ENCODE measurements at regions not wholly inside any gene's neighbourhood (a gene's known extent, or its start where the extent isn't known, plus 50 kb on each side); places are given as distances from the start of the nearest gene placed in this dataset.
A peak's percentile ranks its signal among the peaks of the same experiment; 100 is the strongest.

DNA sequence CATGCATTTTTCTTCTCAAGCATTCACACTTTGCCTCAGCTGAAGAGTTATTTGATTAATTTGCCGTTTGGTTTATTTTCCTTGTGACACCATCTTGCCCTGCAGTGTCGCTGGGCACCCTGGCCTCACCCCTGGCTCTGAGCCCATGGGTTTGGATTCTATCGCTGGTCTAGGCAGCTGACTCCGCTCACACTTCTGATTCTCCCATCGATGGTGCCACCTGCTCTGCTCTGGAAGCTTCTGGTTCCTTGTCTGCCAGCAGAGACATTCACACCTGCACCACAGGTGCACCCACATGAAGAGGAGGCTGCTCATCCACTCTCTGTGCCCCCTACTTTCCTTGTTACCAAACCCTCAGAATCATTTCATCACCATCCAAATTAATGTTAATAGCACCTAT is 291.6 kb upstream of the CDH4 start:
- DNase-seq (ENCODE audit: low read depth) = no peak

DNA sequence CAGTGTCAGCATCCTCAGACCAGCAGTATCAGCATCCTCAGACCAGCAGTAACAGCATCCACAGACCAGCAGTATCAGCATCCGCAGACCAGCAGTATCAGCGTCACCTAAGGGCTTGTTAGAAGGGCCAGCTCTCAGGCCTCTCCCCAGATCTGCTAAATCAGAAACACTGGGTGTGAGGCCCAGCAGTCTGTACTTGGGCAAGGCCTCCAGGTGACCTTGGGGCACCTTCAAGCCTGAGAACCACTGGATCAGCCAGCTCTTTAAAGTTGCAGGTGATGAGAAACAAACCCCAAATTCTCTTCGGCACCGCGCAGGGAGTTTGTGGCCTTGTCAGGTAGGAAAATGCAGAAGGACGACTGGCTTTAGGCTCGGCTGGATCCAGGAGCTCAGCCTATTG is 290.5 kb upstream of the CDH4 start:
- no peak for DNase-seq (ENCODE audit: low read depth)

DNA sequence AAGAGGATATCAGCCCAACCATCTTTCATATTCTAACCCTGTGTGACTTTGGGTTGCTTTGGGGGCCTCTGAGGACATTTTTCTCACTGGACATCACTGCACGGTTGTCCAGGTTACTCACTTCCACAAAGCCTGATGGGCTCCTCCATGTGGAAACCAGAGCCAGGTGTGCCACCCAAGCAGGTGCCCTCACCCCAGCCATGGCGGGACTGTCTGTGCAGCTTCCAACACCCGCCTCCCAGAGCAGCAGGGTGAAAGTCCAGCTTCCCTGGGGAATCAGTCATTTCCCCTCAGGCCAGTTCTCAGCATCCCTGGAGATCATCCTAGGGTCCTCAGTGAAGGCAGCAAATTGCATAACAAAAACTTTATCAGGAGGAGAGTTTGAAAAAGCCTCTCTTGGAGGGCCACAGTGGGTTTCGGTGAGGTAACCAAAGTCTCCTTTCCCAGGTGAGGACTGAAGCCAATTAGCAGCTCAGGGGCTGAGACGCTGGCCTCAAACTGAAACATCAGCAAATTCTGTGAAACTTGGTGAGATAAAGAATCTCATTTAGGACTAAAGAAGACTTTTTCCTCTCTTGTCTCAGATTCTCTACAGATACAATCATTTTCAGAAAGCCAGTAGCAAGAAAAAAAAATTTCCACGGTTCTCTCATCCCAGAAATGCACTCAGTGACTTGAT is 289.6 kb upstream of the CDH4 start:
- no peak for DNase-seq (ENCODE audit: low read depth)

DNA sequence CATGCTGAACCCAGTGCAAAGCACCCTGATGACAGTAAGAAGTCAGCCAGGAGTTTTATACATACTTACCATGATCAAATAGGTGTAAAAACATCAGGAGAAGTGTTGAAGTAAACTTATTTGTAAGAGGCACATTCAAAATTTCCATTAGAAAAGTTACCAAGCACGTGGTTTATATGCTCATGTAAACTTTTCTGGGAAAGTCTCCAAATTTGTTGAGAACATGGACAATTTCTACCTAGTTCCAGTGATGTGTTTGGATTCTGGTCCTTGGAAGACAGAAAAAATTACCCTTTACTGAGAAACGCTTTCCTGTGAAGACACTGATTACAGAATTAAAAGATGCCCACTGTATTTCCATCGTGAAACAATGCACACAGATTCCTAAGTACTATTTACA is 288.9 kb upstream of the CDH4 start:
- DNase-seq (ENCODE audit: low read depth) = no peak

DNA sequence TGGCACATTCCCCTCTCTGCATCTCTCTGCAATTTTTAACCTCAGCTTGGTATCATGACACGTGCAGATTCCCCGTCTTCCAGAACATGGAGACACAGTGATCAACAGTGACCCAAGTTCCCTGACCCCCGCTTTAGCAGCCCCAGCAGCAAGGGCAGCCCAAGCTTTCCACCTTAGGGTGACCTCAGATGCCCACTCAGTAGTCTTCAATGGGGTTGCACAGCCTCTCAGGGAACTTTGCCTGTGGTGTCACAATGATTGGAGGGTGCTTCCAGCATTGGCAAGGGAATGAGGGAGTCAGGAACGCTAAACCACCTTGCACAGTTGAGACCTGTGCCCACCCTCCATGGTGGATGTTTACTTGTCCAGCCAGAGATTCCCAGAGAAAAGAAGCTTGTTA is 287.1 kb upstream of the CDH4 start:
- no peak for DNase-seq (ENCODE audit: low read depth)

DNA sequence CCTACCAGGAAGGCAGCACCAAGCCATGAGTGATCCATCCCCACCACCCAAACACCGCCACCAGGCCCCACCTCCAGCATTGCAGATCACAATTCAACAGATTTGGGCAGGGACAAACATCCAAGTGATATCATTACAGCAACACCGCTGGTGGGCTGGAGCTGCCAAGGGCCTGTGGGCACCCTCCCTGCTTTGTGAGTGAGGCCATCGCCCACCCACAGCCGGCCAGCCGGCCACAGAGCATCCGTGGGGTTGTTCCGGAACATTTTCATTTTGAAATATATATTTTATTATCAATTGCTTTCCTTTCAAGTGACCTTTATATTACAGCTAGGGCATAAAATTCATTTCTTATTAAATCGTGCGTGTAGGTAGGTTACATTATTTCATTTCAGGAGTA is 286.0 kb upstream of the CDH4 start:
- DNase-seq (ENCODE audit: low read depth) = no peak

DNA sequence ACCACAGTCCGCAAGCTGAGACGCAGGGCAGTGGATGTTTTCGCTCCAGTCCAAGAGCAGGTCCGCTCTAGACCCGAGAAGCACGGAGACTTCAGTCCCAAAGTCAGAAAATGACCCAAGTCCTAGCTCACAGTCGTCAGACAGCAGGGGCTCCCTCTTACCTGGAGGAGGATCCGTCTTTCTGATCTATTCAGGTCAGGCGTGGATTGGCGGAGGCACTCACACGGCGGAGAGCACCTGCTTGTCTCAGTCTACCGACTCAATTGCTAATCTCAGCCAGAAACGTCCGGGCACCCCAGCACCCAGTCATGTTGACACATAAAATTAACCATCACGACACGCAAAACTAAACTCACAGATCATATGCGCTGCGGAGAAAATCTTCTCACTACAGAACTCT is 285.3 kb upstream of the CDH4 start:
- DNase-seq (ENCODE audit: low read depth) = no peak

DNA sequence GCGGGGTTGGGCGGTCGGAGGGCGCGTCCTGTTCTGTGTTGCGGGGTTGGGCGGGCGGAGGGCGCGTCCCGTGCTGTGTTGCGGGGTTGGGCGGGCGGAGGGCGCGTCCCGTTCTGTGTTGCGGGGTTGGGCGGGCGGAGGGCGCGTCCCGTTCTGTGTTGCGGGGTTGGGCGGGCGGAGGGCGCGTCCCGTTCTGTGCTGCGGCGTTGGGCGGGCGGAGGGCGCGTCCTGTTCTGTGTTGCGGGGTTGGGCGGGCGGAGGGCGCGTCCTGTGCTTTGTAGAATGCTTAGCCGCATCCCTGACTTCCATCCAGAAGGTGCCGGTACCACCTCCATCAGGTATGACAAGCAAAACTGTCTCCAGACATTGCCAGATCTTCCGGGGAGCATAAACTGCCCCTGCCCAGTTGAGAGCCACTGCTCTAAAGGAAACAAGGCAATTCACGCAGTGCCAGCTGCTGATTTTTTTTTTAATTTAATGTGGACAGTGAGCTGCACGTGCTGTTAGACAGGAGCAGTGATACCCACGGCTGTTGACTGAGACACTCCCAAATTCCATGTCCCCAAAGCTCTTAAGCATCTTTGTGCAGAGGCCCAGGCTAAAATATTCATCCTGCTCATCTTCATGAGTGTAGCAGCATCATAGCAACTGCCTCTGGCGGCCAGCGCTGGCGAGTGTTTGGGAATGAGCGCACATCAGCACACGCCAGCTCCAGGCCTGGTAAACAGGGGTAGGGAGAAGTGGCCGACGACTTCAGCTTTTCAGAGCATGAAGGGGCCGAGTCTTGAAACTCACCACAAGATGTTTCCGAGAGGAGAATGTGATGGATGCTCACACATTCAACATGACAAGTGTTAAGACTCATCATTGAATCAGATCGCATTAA is 284.4 kb upstream of the CDH4 start:
- no peak for DNase-seq (ENCODE audit: low read depth)

DNA sequence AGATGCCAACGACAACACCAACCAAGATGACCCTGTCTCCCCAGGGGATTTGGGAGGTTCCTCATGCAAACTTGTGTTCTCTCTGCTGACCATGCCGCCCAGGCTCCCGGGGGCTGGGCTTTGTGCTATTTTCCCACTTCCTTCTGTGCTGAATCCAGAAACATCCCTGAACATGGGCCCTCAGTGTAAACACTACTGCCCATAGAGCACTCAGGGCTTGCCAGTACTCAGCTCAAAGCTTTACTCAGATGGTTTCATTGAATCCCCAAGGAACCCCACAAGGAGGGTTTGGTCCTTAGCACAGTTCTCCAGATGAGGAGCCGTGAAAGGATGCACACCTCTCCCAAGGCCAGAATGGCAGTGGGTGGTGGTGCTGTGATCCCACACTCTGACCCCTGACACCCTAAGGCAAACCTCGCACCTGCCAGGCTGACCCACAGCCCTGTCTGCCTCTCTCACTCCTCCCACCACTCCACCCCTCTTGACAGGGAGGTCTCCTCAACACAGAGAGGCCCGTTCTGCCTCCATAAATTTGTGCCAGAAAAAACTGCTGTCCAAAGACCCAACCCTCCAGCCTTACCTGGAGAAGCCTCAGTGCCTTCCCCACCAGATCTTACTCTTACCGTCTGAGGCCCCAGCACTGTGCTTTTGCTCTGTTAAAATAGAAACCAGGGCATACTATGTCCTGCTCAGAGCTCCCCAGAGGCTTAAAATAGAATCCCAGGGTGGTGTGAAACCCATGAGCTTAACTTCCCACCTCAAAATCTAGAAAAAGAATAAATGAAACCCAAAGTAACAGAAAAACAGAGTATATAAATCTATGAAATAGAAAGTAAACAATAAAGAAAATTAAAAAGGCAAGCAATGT is 283.0 kb upstream of the CDH4 start:
- no peak for DNase-seq (ENCODE audit: low read depth)

DNA sequence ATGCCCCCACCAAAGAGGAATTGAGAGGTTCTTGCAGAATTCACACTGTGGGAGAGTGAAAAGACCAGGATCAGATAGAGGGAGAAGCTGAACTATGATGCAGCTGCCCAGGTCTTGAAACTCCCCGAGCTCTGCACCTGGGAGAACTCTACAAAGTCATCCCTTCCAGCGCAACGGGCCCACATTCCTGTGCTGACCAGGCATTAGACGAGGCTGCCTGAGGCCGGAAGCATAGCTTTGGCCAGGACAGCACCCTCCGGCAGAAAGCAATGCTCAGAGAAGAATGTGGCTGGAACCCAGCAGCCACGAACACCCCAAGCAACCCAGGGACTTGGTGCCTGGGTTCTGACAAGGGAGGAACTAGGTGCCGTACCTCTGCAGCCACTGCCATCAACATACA is 281.5 kb upstream of the CDH4 start:
- DNase-seq (ENCODE audit: low read depth) = no peak

DNA sequence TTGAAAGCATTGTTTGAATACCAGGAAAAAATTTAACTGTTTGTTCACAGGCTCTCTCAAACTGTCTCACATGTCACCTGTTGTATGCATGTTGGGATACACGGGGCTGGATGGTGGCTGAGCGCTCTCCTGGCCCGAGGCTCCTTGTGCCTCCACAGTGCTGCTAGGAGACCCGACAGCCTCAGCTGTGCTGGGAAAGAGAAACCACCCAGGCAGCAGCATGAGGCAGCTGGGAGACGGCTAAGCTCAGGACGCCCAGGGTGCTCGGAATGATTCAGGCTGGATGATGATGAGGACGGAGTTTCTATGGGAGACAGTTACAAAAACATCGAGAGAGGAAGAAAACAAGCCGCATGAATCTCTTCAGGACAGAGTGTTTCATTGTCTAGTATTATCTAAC is 278.0 kb upstream of the CDH4 start:
- DNase-seq (ENCODE audit: low read depth) = no peak

DNA sequence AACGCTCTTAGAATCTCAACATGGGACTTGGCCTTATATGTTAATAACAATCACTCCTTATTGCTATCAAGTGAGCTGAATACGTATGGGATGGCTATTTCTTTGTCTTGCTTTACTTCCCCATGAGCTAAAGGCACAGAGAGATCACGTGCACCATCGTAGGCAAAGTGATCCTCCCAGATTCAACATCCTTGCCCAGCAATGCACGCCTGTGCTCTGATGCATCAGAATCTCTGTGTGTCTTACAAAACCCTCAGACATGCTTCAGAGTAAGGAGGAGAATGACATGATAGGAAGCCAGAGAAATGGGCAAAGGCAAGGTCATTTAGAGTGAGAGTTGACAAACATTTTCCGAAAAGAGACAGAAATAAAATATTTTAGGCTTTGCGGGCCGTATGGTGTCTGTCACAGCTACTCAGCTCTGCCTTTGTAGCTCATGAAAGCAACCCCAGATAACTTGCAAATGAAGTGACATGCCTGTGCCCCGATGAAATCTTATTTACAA is 277.6 kb upstream of the CDH4 start:
- DNase-seq (ENCODE audit: low read depth) = no peak

DNA sequence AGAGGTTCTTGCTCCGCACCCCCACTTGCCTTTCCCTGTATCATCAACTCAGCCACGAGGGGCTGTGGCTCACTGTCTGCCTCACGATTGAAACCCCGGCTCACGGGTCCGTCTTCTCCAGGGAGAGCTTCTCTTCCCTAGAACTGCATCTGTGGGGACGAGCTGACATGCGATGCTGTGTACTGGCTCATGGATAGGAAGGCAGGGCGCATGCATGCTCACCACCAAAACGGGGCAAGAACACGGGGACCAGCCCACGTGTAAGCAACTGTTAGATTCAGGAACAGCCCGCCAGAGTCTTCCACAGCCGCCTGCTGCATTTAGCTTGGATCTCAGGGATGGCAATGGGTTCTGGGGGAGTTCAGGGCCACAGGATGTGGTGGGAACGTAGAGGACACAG is 275.9 kb upstream of the CDH4 start:
- no peak for DNase-seq (ENCODE audit: low read depth)

DNA sequence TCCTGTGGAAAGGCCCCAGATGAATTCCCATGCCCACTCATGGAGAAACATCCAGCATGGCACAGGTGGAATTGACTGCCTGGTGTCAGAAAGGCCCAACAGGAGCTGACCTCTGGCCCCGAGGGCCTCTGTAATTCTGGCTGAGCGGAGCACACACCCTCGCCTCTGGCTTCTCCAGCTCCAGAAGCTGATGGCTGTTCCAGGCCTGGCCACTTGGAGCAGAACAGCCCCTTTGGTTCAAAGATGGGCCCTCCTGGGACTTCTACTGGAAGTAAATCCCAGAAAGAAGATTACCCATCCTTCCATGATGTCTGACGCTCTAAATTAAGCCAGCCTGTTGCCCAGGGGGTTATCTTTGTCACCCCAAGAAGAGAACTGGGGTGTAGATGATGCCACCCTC is 275.1 kb upstream of the CDH4 start:
- no peak for DNase-seq (ENCODE audit: low read depth)

DNA sequence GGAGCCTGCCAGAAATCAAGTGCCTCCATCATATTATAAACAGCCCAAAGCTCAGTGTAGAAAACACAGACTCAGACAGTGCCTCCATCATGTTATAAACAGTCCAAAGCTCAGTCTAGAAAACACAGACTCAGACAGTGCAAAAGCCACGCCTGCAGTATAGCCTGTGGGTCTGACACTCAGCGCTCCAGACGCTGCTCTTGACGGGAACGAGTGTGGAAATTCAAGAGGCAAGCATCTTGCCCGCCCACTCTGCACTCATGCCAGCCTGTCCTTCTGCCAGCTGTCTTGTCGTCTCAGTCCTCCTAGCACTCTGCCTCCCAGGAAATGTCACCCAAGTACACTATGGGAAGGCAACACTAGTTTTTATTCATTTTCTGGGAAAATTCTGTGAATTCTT is 274.2 kb upstream of the CDH4 start:
- DNase-seq (ENCODE audit: low read depth) = no peak

DNA sequence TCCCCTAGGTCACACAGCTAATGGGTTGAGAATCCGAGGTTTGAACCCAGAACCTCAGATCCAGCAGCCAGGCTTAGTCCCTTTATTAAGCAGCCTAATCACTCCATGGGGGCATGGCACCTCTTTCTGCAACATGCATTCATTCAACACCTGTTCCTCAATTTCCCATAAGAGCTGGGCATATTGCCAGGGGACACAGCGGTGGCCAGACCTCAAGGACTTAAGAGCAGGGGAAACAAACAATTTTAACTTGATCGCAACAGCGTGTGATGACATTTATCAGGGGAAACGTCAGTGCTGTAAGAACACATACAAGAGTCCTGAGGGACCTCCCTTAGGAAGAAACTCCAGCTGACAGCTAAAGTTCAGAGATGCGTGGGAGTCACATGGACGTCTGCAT is 267.4 kb upstream of the CDH4 start:
- DNase-seq (ENCODE audit: low read depth) = no peak

DNA sequence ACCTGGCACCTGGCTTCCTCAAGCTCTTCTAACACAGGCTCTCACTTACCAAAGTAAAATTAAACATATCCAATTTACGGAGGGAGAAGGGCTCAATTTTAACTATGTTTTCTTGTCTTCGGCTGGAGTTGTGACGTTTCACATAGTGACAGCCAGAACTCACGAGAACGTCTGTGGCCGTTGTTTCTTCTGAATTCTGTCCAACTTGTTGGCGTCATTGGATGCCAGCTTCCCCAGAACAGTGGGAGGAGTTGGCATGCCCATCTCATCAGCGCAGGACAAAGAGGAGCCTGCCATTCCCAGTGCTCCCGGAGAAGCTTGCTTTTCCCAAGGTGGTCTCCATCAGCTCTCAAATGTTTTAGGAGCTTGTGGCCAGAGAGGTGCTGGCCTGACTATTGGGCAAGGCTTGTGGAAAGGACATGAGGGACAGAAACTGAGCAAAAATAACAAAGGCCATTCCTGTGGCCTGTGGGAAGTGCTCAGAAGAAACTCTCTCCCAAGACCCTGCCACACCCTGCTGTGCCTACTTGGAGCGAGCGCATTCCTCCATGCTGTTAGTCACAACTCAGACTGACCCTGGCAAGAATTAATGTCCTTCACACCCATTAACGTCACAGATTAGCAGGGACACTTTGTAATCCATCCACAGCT is 265.4 kb upstream of the CDH4 start:
- no peak for DNase-seq (ENCODE audit: low read depth)

DNA sequence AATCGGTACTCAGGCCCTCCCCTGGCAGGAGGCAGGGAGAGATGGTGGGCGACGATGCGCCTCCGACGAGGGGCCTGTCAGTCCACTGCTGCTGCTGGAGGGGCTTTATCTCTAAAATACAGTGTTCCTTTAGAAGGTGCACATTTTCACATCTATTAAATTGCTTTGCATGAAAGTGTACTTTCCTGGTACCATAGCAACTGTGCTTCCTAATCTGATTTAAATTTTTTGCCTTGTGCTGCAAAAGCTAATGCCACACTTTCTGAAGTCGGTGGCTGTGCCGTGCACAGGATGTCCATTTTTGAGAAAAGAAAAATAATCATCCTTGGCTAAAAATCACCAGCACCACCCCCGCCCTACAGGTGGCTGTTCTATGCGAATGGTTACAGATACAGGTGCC is 262.0 kb upstream of the CDH4 start:
- DNase-seq (ENCODE audit: low read depth) = no peak

DNA sequence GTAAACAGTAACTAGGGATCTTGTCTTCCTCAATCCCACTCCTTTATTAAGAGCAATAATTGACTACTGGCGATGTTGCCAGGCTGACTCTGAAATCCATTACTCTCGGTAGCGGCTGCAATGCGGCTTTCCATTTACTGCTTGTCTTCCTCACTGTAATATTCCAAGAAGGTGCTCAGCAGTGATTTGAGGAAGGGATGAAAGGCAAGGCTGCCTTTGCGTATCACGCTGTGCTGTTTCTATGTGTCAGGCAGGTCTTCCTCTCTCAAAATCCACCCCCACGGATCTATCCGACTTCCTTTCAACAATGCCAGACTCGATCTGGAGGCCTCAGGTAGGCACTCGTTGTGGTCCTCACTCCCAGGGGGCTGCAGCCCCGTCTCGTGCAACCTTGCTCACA is 261.4 kb upstream of the CDH4 start:
- no peak for DNase-seq (ENCODE audit: low read depth)

DNA sequence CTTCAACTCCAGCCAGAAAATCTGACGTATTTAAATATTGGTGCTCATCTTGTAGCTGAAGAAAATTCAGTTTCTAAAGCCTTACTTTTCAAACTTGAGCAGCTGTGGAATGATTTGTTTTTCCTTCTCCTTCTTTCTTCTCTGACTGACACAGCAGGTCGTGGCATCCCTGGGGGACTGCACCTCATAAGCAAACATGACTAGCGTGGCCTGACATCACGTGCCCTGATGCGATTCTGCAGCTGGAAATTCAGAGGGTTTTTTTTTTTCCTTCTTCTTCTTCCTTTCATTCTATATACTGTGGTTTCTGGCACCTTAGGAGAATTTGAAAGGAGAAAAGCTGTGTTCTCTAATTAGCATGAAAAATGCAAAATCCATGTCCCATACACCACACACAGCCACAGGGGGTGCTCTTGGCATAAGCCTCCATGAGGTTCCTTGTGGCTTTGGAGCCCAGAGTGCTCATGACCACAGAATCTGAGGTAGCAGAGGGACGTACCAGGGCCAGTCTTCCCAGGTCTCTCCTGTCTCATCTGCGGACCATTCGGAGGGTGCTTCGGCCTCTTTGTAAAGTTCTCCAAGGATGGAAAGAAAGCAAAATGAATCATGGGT is 258.5 kb upstream of the CDH4 start:
- DNase-seq (ENCODE audit: low read depth) = no peak

DNA sequence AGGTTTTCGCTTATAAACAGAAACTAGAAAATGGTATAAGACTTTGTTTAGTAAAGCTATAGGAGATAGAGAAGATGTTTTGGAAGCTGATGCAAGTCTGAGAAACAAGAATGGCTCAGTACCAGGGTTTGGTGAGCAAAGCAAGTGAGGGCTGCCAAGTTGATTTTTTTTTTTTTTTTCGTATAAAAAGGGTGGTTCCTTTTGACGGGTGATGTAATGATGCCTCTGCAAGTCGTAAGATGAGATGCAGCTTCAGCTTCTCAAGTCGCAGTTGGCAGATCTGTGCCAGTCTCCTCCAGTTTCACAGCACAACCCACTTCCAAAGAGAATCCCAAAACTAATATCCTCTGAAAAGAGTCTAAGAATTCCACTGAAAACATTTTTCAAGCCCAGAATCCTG is 252.8 kb upstream of the CDH4 start:
- DNase-seq (ENCODE audit: low read depth) = peak; percentile 79

DNA sequence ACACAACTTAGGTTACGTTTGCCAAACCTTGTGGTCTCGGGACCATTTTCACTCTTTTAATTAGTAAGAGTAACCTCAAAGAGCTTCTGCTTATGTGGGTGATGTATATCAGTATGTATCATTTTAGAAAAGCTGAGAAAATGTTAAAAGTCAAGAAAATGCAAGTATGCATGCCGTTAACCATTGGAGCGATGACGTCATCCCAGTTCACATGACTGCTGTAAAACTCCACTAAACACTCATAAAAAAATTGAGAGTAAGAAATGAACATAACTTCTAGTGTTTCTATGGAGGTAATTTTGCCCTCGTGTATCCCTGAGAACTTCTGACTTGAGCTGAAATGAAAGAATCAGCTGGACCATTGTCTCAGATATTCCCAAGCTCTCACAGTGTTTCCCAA is 250.0 kb upstream of the CDH4 start:
- no peak for DNase-seq (ENCODE audit: low read depth)
